ENCODE measurements at regions not wholly inside any gene's neighbourhood (a gene's known extent, or its start where the extent isn't known, plus 50 kb on each side); places are given as distances from the start of the nearest gene placed in this dataset.

GRCh38 chr1:4022715-4023114 lies 122.6 kb upstream of the C1orf174 start:
- DNase-seq: no peak
- H3K36me3 ChIP-seq (ENCODE audit: control insufficient read depth, insufficient read depth, low read length): no peaks in the 10 kb centered on the region
- no peaks in the 10 kb centered on the region for H3K4me1 ChIP-seq (ENCODE audit: control insufficient read depth, insufficient read depth, low read length)
- no peaks in the 10 kb centered on the region for H3K9me3 ChIP-seq (replicated peaks; ENCODE audit: control insufficient read depth, low read depth, low read length)
- peaks cover 10% of the 10 kb centered on the region for H3K27me3 ChIP-seq (ENCODE audit: control insufficient read depth, insufficient read depth, low read length)
- no peak overlapping the region for H3K27ac ChIP-seq (ENCODE audit: low read length)
- WGBS (ENCODE audit: insufficient coverage): 80% methylated on average over 14 of the region's 14 CpGs
- H3K4me3 ChIP-seq (ENCODE audit: low read length): no peak overlapping the region

GRCh38 chr1:4023678-4024077 lies 123.6 kb upstream of the C1orf174 start:
- H3K4me3 ChIP-seq (ENCODE audit: low read length): no peak overlapping the region
- DNase-seq: no peak
- WGBS (ENCODE audit: insufficient coverage): 67% methylated on average over 5 of the region's 5 CpGs
- no peaks in the 10 kb centered on the region for H3K36me3 ChIP-seq (ENCODE audit: control insufficient read depth, insufficient read depth, low read length)
- peaks cover 11% of the 10 kb centered on the region for H3K27me3 ChIP-seq (ENCODE audit: control insufficient read depth, insufficient read depth, low read length)
- H3K4me1 ChIP-seq (ENCODE audit: control insufficient read depth, insufficient read depth, low read length): no peaks in the 10 kb centered on the region
- no peak overlapping the region for H3K27ac ChIP-seq (ENCODE audit: low read length)
- no peaks in the 10 kb centered on the region for H3K9me3 ChIP-seq (replicated peaks; ENCODE audit: control insufficient read depth, low read depth, low read length)

GRCh38 chr1:4024811-4025210 lies 124.7 kb upstream of the C1orf174 start:
- no peak for DNase-seq
- Histone ChIP-seq H3K4me1 (ENCODE audit: control insufficient read depth, insufficient read depth, low read length) (no peaks in the 10 kb centered on the region), H3K27me3 (ENCODE audit: control insufficient read depth, insufficient read depth, low read length) (peaks cover 7% of the 10 kb centered on the region), H3K9me3 (replicated peaks; ENCODE audit: control insufficient read depth, low read depth, low read length) (no peaks in the 10 kb centered on the region), H3K27ac (ENCODE audit: low read length) (no peak overlapping the region), H3K36me3 (ENCODE audit: control insufficient read depth, insufficient read depth, low read length) (no peaks in the 10 kb centered on the region), H3K4me3 (ENCODE audit: low read length) (no peak overlapping the region)

GRCh38 chr1:4025752-4026151 lies 125.7 kb upstream of the C1orf174 start:
- Histone ChIP-seq H3K9me3 (replicated peaks; ENCODE audit: control insufficient read depth, low read depth, low read length) (no peaks in the 10 kb centered on the region), H3K27ac (ENCODE audit: low read length) (no peak overlapping the region), H3K4me3 (ENCODE audit: low read length) (no peak overlapping the region), H3K4me1 (ENCODE audit: control insufficient read depth, insufficient read depth, low read length) (no peaks in the 10 kb centered on the region), H3K36me3 (ENCODE audit: control insufficient read depth, insufficient read depth, low read length) (no peaks in the 10 kb centered on the region), H3K27me3 (ENCODE audit: control insufficient read depth, insufficient read depth, low read length) (peaks cover 7% of the 10 kb centered on the region)
- WGBS (ENCODE audit: insufficient coverage): 73% methylated on average over 4 of the region's 5 CpGs
- DNase-seq: no peak

- Histone ChIP-seq H3K27me3 (ENCODE audit: control insufficient read depth, insufficient read depth, low read length) (peaks cover 7% of the 10 kb centered on the region), H3K36me3 (ENCODE audit: control insufficient read depth, insufficient read depth, low read length) (no peaks in the 10 kb centered on the region), H3K9me3 (replicated peaks; ENCODE audit: control insufficient read depth, low read depth, low read length) (no peaks in the 10 kb centered on the region), H3K4me3 (ENCODE audit: low read length) (no peak overlapping the region), H3K4me1 (ENCODE audit: control insufficient read depth, insufficient read depth, low read length) (no peaks in the 10 kb centered on the region), H3K27ac (ENCODE audit: low read length) (no peak overlapping the region)
- WGBS (ENCODE audit: insufficient coverage): 35% methylated on average over 4 of the region's 11 CpGs
- DNase-seq: no peak
These were observed 126.9 kb upstream of the C1orf174 start for GRCh38 chr1:4027008-4027407.

- no peaks in the 10 kb centered on the region for H3K4me1 ChIP-seq (ENCODE audit: control insufficient read depth, insufficient read depth, low read length)
- peaks cover 7% of the 10 kb centered on the region for H3K27me3 ChIP-seq (ENCODE audit: control insufficient read depth, insufficient read depth, low read length)
- no peak for DNase-seq
- no peaks in the 10 kb centered on the region for H3K36me3 ChIP-seq (ENCODE audit: control insufficient read depth, insufficient read depth, low read length)
- WGBS (ENCODE audit: insufficient coverage): 49% methylated on average over 6 of the region's 16 CpGs
- H3K4me3 ChIP-seq (ENCODE audit: low read length): no peak overlapping the region
- no peaks in the 10 kb centered on the region for H3K9me3 ChIP-seq (replicated peaks; ENCODE audit: control insufficient read depth, low read depth, low read length)
- no peak overlapping the region for H3K27ac ChIP-seq (ENCODE audit: low read length)
These were observed 127.5 kb upstream of the C1orf174 start for GRCh38 chr1:4027492-4028138.

GRCh38 chr1:4028139-4028501 lies 128.0 kb upstream of the C1orf174 start:
- no peaks in the 10 kb centered on the region for H3K4me1 ChIP-seq (ENCODE audit: control insufficient read depth, insufficient read depth, low read length)
- 86% methylated on average over 1 of the region's 6 CpGs for WGBS (ENCODE audit: insufficient coverage)
- no peaks in the 10 kb centered on the region for H3K9me3 ChIP-seq (replicated peaks; ENCODE audit: control insufficient read depth, low read depth, low read length)
- no peak overlapping the region for H3K4me3 ChIP-seq (ENCODE audit: low read length)
- no peak for DNase-seq
- no peaks in the 10 kb centered on the region for H3K36me3 ChIP-seq (ENCODE audit: control insufficient read depth, insufficient read depth, low read length)
- peaks cover 8% of the 10 kb centered on the region for H3K27me3 ChIP-seq (ENCODE audit: control insufficient read depth, insufficient read depth, low read length)
- H3K27ac ChIP-seq (ENCODE audit: low read length): no peak overlapping the region

- H3K36me3 ChIP-seq (ENCODE audit: control insufficient read depth, insufficient read depth, low read length): no peaks in the 10 kb centered on the region
- no peaks in the 10 kb centered on the region for H3K4me1 ChIP-seq (ENCODE audit: control insufficient read depth, insufficient read depth, low read length)
- peaks cover 5% of the 10 kb centered on the region for H3K27me3 ChIP-seq (ENCODE audit: control insufficient read depth, insufficient read depth, low read length)
- H3K4me3 ChIP-seq (ENCODE audit: low read length): no peak overlapping the region
- no peak overlapping the region for H3K27ac ChIP-seq (ENCODE audit: low read length)
- DNase-seq: no peak
- no peaks in the 10 kb centered on the region for H3K9me3 ChIP-seq (replicated peaks; ENCODE audit: control insufficient read depth, low read depth, low read length)
These were observed 129.3 kb upstream of the C1orf174 start for GRCh38 chr1:4029376-4029775.

- Histone ChIP-seq H3K27ac (ENCODE audit: low read length) (no peak overlapping the region), H3K36me3 (ENCODE audit: control insufficient read depth, insufficient read depth, low read length) (no peaks in the 10 kb centered on the region), H3K4me1 (ENCODE audit: control insufficient read depth, insufficient read depth, low read length) (no peaks in the 10 kb centered on the region), H3K9me3 (replicated peaks; ENCODE audit: control insufficient read depth, low read depth, low read length) (no peaks in the 10 kb centered on the region), H3K27me3 (ENCODE audit: control insufficient read depth, insufficient read depth, low read length) (peaks cover 7% of the 10 kb centered on the region), H3K4me3 (ENCODE audit: low read length) (no peak overlapping the region)
- DNase-seq: no peak
- 61% methylated on average over 5 of the region's 6 CpGs for WGBS (ENCODE audit: insufficient coverage)
These were observed 132.5 kb upstream of the C1orf174 start for GRCh38 chr1:4032571-4032970.

GRCh38 chr1:4033129-4033676 lies 133.1 kb upstream of the C1orf174 start:
- Histone ChIP-seq H3K9me3 (replicated peaks; ENCODE audit: control insufficient read depth, low read depth, low read length) (no peaks in the 10 kb centered on the region), H3K36me3 (ENCODE audit: control insufficient read depth, insufficient read depth, low read length) (no peaks in the 10 kb centered on the region), H3K4me3 (ENCODE audit: low read length) (no peak overlapping the region), H3K27ac (ENCODE audit: low read length) (no peak overlapping the region), H3K27me3 (ENCODE audit: control insufficient read depth, insufficient read depth, low read length) (peaks cover 5% of the 10 kb centered on the region), H3K4me1 (ENCODE audit: control insufficient read depth, insufficient read depth, low read length) (no peaks in the 10 kb centered on the region)
- no peak for DNase-seq
- 64% methylated on average over 10 of the region's 14 CpGs for WGBS (ENCODE audit: insufficient coverage)

- H3K27me3 ChIP-seq (ENCODE audit: control insufficient read depth, insufficient read depth, low read length): peaks cover 5% of the 10 kb centered on the region
- WGBS (ENCODE audit: insufficient coverage): 39% methylated on average over 5 of the region's 8 CpGs
- DNase-seq: no peak
- H3K4me3 ChIP-seq (ENCODE audit: low read length): no peak overlapping the region
- H3K4me1 ChIP-seq (ENCODE audit: control insufficient read depth, insufficient read depth, low read length): no peaks in the 10 kb centered on the region
- no peaks in the 10 kb centered on the region for H3K36me3 ChIP-seq (ENCODE audit: control insufficient read depth, insufficient read depth, low read length)
- H3K9me3 ChIP-seq (replicated peaks; ENCODE audit: control insufficient read depth, low read depth, low read length): no peaks in the 10 kb centered on the region
- H3K27ac ChIP-seq (ENCODE audit: low read length): no peak overlapping the region
These were observed 133.6 kb upstream of the C1orf174 start for GRCh38 chr1:4033713-4034112.
